ENCODE measurements at regions not wholly inside any gene's neighbourhood (a gene's known extent, or its start where the extent isn't known, plus 50 kb on each side); places are given as distances from the start of the nearest gene placed in this dataset.

GRCh38 chr5:33235824-33236223 is 204.9 kb upstream of the TARS1 start (continued):
- no peak for TF ChIP-seq HOMEZ (CRISPR knock-in tag; IDR thresholded peaks at IDR 0.05; ENCODE audit: low read depth)
- no peak for TF ChIP-seq ZMYM2 (CRISPR knock-in tag; IDR thresholded peaks at IDR 0.05)
- no peak for TF ChIP-seq HNRNPUL1 (IDR thresholded peaks at IDR 0.05; ENCODE audit: low read depth, low read length)
- no peak for TF ChIP-seq ZNF709 (CRISPR knock-in tag; IDR thresholded peaks at IDR 0.05)

GRCh38 chr5:33237471-33237870 is 203.3 kb upstream of the TARS1 start:
- no peaks in the 10 kb centered on the region for H3K27me3 ChIP-seq (ENCODE audit: control insufficient read depth in 1 of 2, insufficient read depth in 2 of 2, low read length in 2 of 2)
- no peak overlapping the region for H3K27ac ChIP-seq (ENCODE audit: extremely low read length, insufficient read depth, low read length)
- CTCF ChIA-PET (ENCODE audit: low intra/inter-chr PET ratio, low total read pairs) = no interaction called here
- no peak overlapping the region for H2AFZ ChIP-seq (ENCODE audit: low read length)
- no peaks in the 10 kb centered on the region for H3K4me1 ChIP-seq (ENCODE audit: insufficient read depth, low read length)
- no peak for DNase-seq (ENCODE audit: low spot score)
- H3K36me3 ChIP-seq (replicated peaks in 1 of 2; ENCODE audit: control insufficient read depth in 1 of 2, insufficient read depth in 2 of 2, low read length in 2 of 2) = no peaks in the 10 kb centered on the region
- in situ Hi-C loops (cut with HindIII; ENCODE audit: extremely low pct_ligation_motif_present, low pct_unique_long_range_greater_than_20kb) = no loop called here
- TF ChIP-seq ZNF850 (CRISPR knock-in tag; conservative IDR thresholded peaks at IDR 0.05) = no peak
- no peak for TF ChIP-seq HMGA1 (CRISPR knock-in tag; conservative IDR thresholded peaks at IDR 0.05)
- no peak for TF ChIP-seq HNRNPUL1 (IDR thresholded peaks at IDR 0.05; ENCODE audit: low read depth, low read length)
- TF ChIP-seq ZNF136 (CRISPR knock-in tag; IDR thresholded peaks at IDR 0.05; ENCODE audit: low read depth) = no peak
- no peak for TF ChIP-seq ZNF549 (CRISPR knock-in tag; IDR thresholded peaks at IDR 0.05)
- TF ChIP-seq ZNF124 (CRISPR knock-in tag; IDR thresholded peaks at IDR 0.05) = no peak
- no peak for TF ChIP-seq ZBTB1 (CRISPR knock-in tag; IDR thresholded peaks at IDR 0.05; ENCODE audit: borderline replicate concordance)
- no peaks in the 10 kb centered on the region for H3K79me2 ChIP-seq (ENCODE audit: insufficient read depth, low read length)
- no peak overlapping the region for H3K9ac ChIP-seq (ENCODE audit: insufficient read depth, low read depth, low read length)
- intact Hi-C loops (cut with micrococcal nuclease; ENCODE audit: unreplicated experiment) = no loop called here
- no TSS peak for BruUV-seq (replicated peaks)
- POLR2A ChIA-PET = no interaction called here
- no peak overlapping the region for H3K4me3 ChIP-seq (replicated peaks in 1 of 3; ENCODE audit: insufficient read depth in 1 of 3, low read depth in 2 of 3, low read length in 3 of 3)
- H4K20me1 ChIP-seq (ENCODE audit: insufficient read depth, low read length) = no peaks in the 10 kb centered on the region
- H3K9me3 ChIP-seq (ENCODE audit: low read length) = no peaks in the 10 kb centered on the region
- no peak for FAIRE-seq
- ATAC-seq = no peak
- H3K4me2 ChIP-seq (ENCODE audit: low read depth, low read length) = no peak overlapping the region
